WI38 (cell line): ENCODE measurements at regions not wholly inside any gene's neighbourhood (a gene's known extent, or its start where the extent isn't known, plus 50 kb on each side); places are given as distances from the start of the nearest gene placed in this dataset.
"Not testable (repeated sequence)": the region's sequence is repeated elsewhere in the genome, so short reads cannot be mapped to it uniquely, and the experiment has no call there.

Experiments used
- H3K4me3 ChIP-seq: 2 replicates; pipeline ENCODE4 v1.5.1; 2011; ENCODE audit warnings: low read depth, mild to moderate bottlenecking, control low read depth, low read length
- TF ChIP-seq, protein P1 (sequence below): IDR thresholded peaks from 2 replicates; pipeline ENCODE4 v1.5.1; 2012; ENCODE audit warnings: low read depth, mild to moderate bottlenecking, control low read depth, low read length

DNA sequence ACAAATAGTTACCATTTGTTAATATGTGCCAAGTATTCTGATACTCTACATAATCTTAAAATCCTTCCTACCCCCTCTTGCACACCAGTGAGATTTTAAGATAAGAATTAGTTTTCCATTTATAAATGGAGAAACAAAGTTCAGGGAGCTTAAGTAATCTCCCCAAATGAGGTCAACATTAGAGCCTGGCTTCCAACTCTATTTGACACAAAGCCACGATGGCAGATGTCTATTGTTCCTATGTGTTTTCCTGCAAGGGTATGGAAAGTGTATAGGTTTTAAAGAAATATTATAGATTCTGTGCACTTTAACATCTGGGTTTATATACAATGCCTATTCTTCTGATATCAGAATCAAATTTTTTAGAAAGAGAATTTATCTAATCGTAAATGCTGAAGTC lies 143.9 kb upstream of the SEMA3C start:
- TF ChIP-seq, protein P1, sequence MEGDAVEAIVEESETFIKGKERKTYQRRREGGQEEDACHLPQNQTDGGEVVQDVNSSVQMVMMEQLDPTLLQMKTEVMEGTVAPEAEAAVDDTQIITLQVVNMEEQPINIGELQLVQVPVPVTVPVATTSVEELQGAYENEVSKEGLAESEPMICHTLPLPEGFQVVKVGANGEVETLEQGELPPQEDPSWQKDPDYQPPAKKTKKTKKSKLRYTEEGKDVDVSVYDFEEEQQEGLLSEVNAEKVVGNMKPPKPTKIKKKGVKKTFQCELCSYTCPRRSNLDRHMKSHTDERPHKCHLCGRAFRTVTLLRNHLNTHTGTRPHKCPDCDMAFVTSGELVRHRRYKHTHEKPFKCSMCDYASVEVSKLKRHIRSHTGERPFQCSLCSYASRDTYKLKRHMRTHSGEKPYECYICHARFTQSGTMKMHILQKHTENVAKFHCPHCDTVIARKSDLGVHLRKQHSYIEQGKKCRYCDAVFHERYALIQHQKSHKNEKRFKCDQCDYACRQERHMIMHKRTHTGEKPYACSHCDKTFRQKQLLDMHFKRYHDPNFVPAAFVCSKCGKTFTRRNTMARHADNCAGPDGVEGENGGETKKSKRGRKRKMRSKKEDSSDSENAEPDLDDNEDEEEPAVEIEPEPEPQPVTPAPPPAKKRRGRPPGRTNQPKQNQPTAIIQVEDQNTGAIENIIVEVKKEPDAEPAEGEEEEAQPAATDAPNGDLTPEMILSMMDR, result no peak
- H3K4me3 ChIP-seq, result no peak overlapping the region

DNA sequence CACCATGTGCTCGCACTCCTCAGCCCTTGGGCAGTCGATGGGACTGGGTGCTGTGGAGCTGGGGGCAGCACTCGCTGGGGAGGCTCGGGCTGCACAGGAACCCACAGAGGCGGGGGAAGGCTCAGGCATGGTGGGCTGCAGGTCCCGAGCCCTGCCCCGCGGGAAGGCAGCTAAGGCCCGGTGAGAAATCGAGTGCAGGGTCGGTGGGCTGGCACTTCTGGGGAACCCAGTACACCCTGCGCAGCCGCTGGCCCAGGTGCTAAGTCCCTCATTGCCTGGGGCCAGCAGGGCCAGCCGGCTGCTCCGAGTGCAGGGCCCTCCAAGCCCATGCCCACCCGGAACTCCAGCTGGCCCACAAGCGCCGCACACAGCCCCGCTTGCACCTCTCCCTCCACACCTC lies 138.6 kb upstream of the SEMA3C start:
- not testable (repeated sequence) for H3K4me3 ChIP-seq

GRCh38 chr7:81053623-81054022 lies 134.8 kb upstream of the SEMA3C start:
- H3K4me3 ChIP-seq, result no peak overlapping the region
- TF ChIP-seq, protein P1, result no peak

DNA sequence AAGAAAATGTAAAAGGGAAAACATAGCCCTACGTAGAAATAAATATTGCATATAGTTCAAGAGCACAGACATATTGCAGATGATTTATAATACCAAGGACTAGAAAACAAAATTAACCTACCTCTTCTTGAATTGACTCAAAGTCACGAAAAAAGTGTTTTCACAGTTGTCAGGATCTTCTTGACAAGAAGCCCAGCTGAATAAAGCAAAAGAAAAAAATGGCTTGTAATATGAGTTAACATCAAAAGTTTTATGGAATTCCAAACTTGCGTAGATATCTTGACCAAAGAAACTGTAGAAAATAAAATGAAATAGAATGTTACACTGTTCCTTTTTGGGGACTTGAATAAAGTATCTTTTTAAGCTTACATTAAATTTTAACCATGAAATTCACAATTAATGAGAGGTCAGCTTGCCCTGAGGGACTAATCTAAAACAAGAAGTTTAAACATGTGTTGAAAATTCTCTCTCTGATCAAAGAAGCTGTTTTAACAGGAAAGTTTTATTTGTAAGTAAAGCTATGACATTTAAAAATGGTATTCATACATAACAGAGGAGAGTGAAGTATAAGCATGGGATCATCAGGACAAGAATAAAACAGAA lies 133.1 kb upstream of the SEMA3C start:
- H3K4me3 ChIP-seq, result no peak overlapping the region
- TF ChIP-seq, protein P1, result no peak

DNA sequence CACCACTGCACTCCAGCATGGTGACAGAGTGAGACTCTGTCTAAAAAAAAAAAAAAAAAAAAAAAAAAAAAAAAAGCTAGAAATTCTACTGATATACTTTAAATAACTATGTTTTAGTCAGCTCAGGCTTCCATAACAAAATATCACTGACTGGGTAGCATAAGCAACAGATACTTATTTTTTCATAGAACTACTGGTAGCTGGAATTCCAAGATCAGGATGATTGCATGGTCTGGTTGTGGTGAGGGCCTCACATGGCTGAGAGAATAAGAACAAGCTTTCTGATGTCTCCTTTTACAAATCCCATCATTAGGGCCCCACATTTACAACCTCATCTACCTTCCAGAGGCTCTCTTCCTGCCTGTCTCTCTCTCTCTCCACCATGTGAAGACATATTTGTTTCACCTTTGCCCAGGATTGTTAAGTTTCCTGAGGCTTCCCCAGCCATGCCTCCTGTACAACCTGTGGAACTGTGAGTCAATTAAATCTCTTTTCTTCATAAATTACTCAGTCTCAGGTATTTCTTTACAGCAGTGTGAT lies 126.7 kb upstream of the SEMA3C start:
- no peak overlapping the region for H3K4me3 ChIP-seq
- TF ChIP-seq, protein P1, result no peak

DNA sequence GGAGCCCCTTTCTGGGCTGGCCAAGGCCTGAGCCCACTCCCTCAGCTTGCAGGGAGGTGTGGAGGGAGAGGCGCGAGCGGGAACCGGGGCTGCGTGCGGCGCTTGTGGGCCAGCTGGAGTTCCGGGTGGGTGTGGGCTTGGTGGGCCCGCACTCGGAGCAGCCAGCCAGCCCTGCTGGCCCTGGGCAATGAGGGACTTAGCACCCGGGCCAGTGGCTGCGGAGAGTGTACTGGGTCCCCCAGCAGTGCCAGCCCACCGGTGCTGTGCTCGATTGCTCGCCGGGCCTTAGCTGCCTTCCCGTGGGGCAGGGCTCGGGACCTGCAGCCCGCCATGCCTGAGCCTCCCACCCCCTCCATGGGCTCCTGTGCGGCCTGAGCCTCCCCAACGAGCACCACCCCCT lies 123.8 kb upstream of the SEMA3C start:
- H3K4me3 ChIP-seq, result not testable (repeated sequence)

GRCh38 chr7:81040496-81040895 lies 121.6 kb upstream of the SEMA3C start:
- TF ChIP-seq, protein P1, result no peak
- H3K4me3 ChIP-seq, result no peak overlapping the region

- TF ChIP-seq, protein P1, result no peak
- H3K4me3 ChIP-seq, result no peak overlapping the region
These were observed 118.0 kb upstream of the SEMA3C start for GRCh38 chr7:81036871-81037270.
